ENCODE measurements at regions not wholly inside any gene's neighbourhood (a gene's known extent, or its start where the extent isn't known, plus 50 kb on each side); places are given as distances from the start of the nearest gene placed in this dataset.

- DNase-seq, result no peak
Measured at GRCh38 chr3:14318646-14319045, 83.8 kb upstream of the SLC6A6 start.

GRCh38 chr3:14319654-14320182, 82.7 kb upstream of the SLC6A6 start:
- DNase-seq, result no peak

DNA sequence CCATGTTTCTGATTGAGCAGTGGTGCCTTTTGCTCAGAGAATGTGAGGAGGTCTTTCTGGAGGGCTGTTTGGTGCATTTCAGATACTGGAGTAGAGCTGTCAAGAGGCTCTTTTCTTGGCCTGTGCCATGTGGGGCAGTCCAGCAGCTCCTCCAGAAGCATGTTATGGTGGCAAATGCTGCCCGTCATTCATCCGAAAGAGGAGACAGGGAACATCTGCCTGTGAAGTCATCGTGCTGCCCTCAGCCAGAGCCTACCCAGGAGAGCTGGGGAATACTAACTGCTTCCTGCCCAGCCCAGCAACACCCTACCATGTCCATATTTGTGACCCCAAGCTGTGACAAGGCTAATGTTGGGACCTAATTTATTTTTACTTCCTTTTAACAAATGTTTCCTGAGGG, 82.2 kb upstream of the SLC6A6 start:
- DNase-seq, result no peak

GRCh38 chr3:14322001-14322400, 80.4 kb upstream of the SLC6A6 start:
- no peak for DNase-seq

GRCh38 chr3:14322667-14323295, 79.6 kb upstream of the SLC6A6 start:
- DNase-seq, result no peak

DNA sequence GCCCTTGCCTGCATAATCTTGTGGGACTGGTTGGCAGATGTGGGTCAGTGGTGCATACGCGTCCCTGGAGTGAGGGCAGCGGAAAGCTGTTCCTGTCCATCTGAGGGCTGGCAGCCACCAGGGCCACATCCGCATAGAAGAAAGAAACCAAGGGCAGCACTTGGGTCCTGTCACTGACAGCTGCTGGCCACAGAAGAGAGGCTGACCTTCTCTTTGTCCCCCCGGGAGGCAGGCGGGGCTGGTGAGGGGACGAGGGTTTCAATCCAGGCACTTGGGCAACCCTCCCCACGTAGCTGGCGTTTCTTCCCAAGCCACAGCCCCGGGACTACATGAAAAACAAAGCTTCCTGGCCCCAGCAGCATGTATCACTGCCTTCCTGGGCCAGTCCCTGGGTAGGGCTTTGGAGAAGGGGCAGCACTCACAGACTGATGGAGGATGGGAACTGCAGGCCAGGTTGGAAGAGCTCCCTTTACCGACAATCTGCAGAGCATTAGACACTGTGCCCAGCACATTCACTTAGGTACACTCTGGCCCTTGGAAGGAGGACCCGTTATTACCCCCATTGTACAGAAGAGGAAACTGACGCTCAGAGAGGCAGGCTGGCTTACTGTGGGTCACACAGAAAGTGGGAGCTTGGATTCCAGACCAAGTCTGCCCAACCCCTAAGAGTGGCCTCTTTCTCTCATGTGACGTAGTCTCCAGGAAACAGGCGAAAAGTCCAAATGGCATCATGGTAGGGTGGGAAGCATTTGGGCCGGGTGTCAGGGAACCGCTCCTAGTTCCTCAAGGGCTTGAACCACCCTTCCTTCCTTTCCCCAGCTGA, 78.8 kb upstream of the SLC6A6 start:
- no peak for DNase-seq

GRCh38 chr3:14324224-14324944, 78.0 kb upstream of the SLC6A6 start:
- no peak for DNase-seq

- no peak for DNase-seq
Measured at GRCh38 chr3:14328422-14328821, 74.0 kb upstream of the SLC6A6 start.

DNA sequence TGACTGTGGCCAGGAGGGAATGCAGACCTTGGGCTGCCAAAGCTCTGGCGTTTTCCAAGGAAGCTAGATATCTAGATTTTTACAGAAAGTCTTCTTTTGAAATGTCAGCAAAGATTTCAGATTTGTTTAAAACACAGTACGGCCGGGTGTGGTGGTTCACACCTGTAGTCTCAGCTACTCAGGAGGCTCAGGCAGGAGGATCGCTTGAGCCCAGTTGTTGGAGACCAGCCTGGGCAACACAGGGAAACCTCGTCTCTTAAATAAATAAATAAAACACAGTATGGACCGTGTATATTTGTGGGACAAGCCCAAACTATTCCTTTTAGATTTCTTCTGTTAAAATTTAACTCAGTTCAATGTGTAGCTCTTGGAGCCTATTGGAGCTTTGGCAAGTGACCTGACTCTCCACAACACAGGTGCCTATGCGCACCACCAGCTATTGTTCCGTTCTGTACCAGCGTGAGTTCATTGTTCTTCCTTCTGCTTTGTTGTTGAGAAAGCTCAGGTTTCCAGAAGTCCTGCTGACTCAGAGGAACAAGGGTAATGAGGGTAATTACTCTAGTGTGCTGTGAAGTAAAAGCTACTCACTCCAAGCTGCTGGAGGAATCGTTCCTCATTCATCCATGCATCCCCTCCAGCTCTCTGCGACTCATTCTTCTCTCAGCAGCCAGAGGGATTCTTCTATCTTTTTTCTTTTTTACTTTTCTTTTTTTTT, 73.1 kb upstream of the SLC6A6 start:
- DNase-seq, result no peak

- DNase-seq, result no peak
Measured at GRCh38 chr3:14329842-14330241, 72.6 kb upstream of the SLC6A6 start.

DNA sequence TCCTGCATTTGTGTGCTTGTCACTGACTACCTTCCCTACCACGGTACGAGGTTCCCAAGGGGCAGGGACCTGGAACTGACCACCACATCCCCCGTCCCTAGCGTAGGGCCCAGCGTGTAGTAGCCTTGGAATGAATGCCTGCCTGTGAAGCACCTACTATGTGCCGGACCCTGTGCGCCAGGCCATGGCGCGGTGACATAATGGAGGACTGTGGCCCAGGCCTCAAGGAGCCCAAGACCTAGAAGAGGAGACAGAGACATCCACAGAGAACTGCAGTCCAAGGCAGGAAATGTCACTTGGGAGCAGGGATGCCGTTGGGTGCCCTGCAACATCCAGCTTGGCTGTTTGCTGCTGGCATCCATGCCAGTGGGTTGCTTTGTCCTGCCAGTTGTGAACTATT, 71.9 kb upstream of the SLC6A6 start:
- DNase-seq, result no peak

- no peak for DNase-seq
Measured at GRCh38 chr3:14331251-14331650, 71.2 kb upstream of the SLC6A6 start.

GRCh38 chr3:14332392-14332791, 70.0 kb upstream of the SLC6A6 start:
- DNase-seq, result no peak

GRCh38 chr3:14333215-14333614, 69.2 kb upstream of the SLC6A6 start:
- DNase-seq, result no peak

DNA sequence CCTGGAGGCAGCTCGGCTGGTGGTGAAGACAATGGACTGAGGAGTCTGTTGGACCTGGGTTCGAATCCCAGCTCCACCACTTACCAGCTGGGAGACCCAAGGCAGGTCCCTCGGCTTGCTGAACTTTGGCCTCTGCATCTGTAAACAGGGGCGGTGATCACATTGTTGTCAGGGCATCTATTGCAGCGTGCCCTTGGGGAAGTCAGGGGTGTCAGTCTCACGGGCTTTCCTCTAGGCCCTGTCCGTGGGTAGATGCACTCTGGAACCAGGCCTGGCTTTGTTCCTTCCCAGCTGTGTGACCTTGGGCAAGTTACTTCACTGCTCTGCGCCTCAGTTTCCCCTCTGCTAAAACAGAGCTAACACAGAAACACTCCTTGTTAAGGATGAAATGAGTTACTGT, 68.8 kb upstream of the SLC6A6 start:
- no peak for DNase-seq

DNA sequence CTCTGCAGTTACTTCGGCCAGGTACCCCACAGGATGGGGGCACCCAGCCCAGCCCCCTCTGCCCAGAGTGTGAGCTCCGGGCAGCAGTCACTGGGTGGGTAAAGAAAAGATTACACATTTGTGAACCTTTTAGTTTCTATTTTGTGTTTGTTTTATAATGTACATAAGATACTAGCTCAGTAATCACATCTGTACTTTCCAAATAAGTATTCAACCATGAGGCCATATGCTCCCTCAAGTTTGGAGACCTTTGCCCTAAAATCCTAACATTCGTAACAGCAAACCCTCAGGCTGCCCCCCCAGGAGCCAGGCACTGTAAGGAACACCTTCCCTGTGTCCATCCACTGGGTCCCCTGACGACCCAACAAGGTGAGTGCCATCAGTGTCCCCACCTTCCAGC, 68.3 kb upstream of the SLC6A6 start:
- DNase-seq, result no peak

- DNase-seq, result no peak
Measured at GRCh38 chr3:14334936-14335335, 67.5 kb upstream of the SLC6A6 start.

GRCh38 chr3:14335774-14336748, 66.3 kb upstream of the SLC6A6 start:
- DNase-seq, result no peak

GRCh38 chr3:14336749-14337598, 65.4 kb upstream of the SLC6A6 start:
- DNase-seq, result no peak

GRCh38 chr3:14337828-14338227, 64.6 kb upstream of the SLC6A6 start:
- no peak for DNase-seq

- DNase-seq, result no peak
Measured at GRCh38 chr3:14338242-14338641, 64.2 kb upstream of the SLC6A6 start.

Data from amniotic stem cell (primary cell).